NCI-H446 treated with DMSO at 0.1 percent for 48 hours (cell line): ENCODE measurements at regions not wholly inside any gene's neighbourhood (a gene's known extent, or its start where the extent isn't known, plus 50 kb on each side); places are given as distances from the start of the nearest gene placed in this dataset.
"Not testable (repeated sequence)": the region's sequence is repeated elsewhere in the genome, so short reads cannot be mapped to it uniquely, and the experiment has no call there.

Experiments
- DNase-seq: peaks from one replicate; lab custom pipeline; 2025; lab: John Stamatoyannopoulos, UW

DNA sequence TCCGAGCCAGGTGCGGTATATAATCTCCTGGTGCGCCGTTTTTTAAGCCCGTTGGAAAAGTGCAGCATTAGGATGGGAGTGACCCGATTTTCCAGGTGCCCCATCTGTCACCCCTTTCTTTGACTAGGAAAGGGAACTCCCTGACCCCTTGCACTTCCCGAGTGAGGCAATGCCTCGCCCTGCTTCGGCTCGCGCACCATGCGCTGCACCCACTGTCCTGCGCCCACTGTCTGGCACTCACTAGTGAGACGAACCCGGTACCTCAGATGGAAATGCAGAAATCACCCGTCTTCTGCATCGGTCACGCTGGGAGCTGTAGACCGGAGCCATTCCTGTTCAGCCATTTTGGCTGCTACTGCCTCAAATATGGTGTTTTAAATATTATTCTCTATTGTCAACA, 198.0 kb downstream of the MEIS1 start:
- DNase-seq: not testable (repeated sequence)

DNA sequence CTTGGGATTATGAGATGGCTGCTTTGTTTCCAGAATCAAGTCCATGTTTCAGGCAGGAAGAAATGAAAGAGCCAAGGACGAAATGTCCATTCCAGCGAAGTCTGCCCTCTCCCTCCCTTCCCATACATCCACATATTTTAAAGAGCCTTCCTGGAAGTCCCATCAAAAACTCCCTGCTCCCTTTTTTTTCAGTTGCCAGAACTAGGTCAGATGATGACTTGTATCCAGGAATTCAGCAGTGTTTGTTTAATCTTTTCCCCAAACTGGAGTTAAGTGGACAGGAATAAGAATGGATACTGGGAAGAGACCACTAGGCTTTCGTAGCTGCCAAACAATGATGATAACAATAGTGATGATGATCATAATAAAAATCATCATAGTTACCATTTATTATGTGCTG, 198.7 kb downstream of the MEIS1 start:
- no peak for DNase-seq

DNA sequence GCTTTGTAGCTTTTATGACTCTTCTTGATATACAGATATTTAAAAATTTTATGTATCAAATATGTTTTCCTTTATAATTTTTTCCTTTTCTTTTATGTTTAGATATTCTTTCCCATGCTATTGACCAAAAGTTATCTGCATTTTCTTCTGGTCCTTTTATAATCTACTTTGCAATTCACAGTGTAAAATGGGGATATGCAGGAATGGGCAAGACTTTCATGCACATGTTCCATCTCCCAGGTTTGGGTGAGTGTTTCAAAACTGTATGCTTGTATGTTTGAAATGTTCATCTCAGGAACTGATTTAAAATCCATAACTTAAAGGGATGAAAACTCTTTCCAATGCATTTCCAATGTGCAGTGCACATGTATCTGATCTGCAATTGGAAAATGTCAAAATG, 199.9 kb downstream of the MEIS1 start:
- no peak for DNase-seq

DNA sequence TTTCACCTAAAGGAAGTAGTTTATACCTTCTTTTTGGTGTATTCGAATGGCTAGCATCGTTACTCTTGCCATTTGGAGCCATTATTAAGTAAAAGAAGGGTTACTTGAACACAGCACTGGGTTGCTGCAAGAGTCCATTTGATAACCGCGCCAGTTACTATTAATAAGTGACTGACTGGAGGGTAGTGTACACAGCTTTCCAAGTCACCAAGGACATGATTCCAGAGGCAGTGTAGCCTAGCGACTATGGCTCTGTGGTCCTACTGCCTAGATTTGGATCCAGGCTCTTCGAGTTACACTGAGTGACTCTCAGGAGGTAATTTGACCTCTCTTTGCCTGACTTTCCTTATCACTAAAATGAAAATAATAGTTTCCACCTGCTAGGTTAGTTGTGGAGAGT, 206.8 kb downstream of the MEIS1 start:
- DNase-seq: no peak

DNA sequence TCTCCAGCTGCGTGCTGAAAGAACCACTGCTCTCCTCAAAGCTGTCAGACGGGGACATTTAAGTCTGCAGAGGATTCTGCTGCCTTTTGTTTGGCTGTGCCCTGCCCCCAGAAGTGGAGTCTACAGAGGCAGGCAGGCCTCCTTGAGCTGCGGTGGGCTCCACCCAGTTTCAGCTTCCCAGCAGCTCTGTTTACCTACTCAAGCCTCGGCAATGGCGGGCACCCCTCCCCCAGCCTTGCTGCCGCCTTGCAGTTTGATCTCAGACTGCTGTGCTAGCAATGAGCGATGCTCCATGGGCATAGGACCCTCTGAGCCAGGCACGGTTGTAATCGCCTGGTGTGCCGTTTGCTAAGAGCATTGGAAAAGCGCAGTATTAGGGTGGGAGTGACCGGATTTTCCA, 213.2 kb downstream of the MEIS1 start:
- not testable (repeated sequence) for DNase-seq

DNA sequence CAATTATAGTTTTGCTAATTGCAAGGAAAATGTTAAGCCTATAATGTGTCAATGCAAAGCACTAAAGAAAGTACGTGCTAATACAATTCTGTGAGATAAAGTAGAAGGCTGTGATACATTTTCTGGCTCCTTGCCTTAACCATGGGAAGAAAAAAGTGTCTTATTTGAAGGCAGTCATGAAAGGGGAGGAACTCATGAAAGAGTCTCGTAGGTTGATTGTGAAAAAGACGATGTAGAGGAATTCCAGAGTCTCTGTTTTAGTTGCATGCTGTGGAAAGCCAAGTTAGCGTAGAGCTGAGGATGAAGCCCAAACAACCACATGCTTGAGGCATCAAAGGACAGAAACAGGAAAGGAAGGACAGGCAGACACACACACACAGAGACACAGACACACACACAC, 214.1 kb downstream of the MEIS1 start:
- DNase-seq: no peak

DNA sequence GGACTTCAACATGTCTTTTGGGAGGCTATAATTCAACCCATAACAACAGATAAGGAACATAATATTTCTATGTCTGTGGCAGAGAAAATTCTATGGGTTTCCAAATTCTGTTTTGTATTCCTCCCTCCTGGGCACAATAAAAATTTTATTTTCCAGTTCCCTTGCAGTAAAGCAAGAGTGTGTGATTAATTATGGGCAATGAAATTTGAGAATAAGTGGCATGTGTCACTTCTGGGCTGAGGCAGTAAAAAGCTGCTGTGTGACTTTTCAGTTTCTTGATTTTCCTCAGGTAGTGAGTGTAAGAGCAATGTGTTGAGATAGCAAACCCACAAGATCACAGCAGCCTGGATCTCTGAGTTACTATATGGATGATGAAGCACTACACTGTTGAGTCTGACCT, 216.4 kb downstream of the MEIS1 start:
- DNase-seq: no peak

GRCh38 chr2:66660804-66661203, 225.9 kb downstream of the MEIS1 start:
- DNase-seq: no peak

DNA sequence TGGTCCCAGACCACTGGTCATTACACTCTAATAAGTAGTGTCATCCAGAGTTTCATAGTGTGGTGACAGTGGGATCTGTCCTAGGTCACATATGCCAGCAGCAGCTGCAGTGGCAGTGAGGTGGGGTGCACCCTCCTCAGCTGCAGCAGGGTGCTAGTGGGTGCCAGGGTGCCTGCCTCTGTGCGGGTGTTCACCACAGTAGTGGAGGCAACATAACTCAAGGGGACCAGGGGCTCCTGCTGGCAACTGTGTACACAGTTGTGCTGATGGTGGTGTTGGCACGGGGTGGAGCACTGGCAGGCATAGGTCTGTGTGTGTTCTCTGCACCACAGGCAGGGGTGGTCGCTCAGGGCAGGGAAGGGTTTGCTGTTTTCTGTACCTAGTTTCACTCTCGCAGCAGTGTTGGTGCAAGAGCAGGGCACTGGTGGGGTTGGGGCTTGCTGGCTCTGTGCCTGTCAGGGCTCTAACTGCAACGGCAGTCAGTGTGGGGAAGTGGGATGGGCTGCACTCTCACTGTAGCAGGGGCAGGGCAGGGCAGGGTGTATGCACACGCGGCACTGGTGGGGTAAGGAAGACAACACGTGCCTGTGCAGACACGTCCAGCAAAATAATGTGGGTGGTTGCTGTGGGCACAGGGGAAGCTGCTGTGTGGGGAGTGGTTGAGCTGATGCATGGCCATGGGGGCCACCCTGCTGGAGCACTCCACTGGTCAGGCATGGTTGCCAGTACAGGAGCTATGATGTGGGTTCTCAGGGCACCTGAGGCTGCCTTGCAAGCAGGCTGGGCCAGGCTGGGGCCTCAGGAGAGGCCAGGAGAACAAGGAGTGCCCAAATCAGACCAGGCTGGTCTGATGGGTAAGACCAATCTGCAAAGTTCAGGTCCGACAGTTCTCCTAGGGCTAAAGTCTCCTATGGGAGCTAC, 226.6 kb downstream of the MEIS1 start:
- DNase-seq: no peak

- DNase-seq: no peak
These were observed 230.4 kb downstream of the MEIS1 start for GRCh38 chr2:66665124-66665984.

DNA sequence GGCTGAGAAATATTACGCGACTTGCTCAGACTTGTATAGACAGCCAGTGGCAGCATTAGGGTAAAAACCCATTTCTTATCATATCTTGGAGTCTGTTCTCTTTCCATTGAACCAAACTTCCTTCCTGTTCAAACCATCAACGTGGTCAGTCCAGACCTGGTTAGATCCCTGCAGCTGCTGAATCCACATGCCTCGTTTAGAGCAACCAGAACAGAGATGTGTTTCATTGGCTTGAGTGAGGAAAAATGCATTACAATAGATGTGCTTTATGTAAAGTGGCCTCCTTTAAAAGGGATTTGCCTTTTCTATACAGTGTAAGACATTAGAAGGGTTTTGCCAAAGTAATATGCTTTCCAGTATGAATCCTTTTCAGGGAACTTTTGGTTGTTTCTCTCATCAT, 232.4 kb downstream of the MEIS1 start:
- DNase-seq: no peak

GRCh38 chr2:66673286-66673685, 238.4 kb downstream of the MEIS1 start:
- DNase-seq: no peak

DNA sequence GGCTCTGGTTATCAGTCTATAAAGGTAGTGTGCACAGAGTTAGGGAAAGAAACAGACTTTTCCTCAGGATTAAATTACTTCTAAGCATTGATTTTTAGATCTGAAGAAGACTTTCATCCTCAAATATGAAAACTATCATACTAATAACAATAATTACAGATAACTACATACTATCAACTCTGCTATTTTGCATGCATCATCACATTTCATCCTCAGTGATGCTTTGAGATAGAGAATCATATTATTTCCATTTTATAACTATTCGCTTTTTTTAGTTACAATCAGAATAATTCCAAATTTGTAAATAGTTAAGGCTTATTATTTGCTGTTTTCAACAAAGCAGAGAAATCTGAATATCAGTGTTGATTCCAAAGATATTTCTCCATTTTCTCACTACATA, 239.2 kb downstream of the MEIS1 start:
- DNase-seq: no peak

GRCh38 chr2:66675591-66675990, 240.7 kb downstream of the MEIS1 start:
- DNase-seq: no peak

DNA sequence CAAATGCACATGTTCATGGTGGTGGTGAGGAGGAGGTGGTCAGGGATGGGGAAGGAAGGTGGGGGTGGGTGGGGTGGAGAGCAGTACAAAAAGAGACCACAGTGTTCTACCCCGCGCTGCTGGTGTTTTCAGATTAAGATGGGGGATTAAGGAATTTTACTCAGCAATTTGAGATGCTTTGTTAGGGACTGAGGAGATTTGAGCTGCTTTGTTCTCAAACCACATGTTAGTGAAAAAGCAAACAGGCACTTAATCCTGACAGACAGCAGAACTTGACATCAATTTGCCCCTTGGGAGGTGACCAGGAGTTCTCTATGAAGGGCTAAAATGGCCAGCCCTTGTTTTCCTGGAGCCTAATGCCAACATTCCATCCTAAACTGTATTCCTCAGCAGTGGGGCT, 244.5 kb downstream of the MEIS1 start:
- no peak for DNase-seq

- DNase-seq: no peak
These were observed 247.6 kb downstream of the MEIS1 start for GRCh38 chr2:66682476-66682875.

- DNase-seq: no peak
These were observed 248.1 kb downstream of the MEIS1 start for GRCh38 chr2:66683064-66683463.

- no peak for DNase-seq
These were observed 248.7 kb downstream of the MEIS1 start for GRCh38 chr2:66683599-66683998.

GRCh38 chr2:66684289-66684688, 249.4 kb downstream of the MEIS1 start:
- no peak for DNase-seq

GRCh38 chr2:66686755-66687154, 251.8 kb downstream of the MEIS1 start:
- no peak for DNase-seq

DNA sequence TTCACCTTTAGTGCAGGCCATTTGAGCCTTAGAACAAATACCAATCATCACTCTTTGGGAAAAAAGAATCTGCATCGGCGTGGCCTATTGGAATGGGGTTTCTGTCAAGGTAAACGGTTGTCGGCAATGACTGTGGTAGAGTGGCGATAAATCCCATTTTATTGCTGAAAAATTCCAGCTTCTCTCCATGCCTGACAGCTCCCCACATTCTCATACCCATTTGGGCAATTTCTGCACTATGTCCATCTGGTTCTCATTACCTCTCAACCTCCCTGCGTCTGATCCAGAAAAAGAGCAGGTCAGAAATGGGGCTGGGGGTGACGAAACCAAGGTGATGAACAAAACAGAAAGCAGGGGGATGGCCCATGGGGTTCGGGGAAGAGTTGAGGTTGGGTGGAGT, 254.0 kb downstream of the MEIS1 start:
- no peak for DNase-seq

DNA sequence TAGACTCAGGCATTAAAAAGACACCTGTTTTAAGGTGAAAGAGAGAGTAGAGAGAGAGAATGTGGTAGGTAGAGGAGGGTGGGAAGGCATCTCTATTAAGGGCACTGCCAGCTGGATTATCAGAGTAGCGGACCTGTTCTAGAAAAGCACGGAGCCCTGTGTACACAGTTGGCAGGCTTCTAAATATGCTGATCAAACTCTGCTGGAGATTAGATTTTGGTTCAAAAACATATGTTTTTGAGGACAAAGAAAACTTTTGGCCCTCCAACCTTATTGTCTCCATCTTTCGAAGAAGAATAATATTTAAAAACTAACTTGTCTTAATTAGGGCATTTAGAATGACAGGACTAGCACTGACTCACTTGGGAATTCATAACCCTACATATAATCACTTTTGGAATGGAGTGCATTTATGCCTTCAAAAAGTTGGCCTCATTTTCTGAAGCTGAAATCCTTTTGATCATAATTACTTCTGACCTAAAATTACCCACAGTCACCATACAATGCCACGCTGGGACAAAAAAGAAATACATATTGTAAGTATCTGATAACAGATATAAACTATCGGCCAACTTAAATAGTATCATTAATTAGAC, 254.6 kb downstream of the MEIS1 start:
- no peak for DNase-seq
